ENCODE measurements at regions not wholly inside any gene's neighbourhood (a gene's known extent, or its start where the extent isn't known, plus 50 kb on each side); places are given as distances from the start of the nearest gene placed in this dataset.
"Not testable (repeated sequence)": the region's sequence is repeated elsewhere in the genome, so short reads cannot be mapped to it uniquely, and the experiment has no call there.

DNA sequence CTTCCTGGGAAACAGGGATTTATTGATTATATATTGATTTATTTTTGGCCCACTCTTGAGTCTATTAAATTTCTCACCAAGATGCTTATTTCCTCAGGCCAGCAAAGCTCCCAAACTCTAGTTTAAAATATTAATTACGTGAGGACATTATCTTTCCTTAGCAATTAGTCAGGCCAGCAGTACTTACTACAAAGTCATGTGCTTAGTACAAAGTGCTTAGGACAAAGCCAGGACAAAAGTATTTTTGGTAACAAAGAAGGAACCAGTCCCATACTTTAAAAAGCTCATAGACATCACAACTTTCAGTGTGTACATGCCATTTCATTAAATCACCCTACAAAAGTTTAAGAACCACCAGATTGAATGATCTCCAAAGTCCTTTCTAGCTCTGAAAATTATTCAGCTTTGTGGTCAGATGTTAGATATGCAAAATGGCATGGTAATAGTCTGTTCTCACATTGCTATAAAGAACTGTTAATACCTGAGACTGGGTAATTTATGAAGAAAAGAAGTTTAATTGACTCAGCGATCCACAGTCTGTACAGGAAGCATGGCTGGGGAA, 94.7 kb upstream of the PWP1 start:
- no peak for DNase-seq (ENCODE audit: low spot score)

- no peak for DNase-seq (ENCODE audit: low spot score)
Measured at GRCh38 chr12:107593713-107594381, 91.8 kb upstream of the PWP1 start.

GRCh38 chr12:107594995-107595394, 90.6 kb upstream of the PWP1 start:
- DNase-seq (ENCODE audit: low spot score): no peak

DNA sequence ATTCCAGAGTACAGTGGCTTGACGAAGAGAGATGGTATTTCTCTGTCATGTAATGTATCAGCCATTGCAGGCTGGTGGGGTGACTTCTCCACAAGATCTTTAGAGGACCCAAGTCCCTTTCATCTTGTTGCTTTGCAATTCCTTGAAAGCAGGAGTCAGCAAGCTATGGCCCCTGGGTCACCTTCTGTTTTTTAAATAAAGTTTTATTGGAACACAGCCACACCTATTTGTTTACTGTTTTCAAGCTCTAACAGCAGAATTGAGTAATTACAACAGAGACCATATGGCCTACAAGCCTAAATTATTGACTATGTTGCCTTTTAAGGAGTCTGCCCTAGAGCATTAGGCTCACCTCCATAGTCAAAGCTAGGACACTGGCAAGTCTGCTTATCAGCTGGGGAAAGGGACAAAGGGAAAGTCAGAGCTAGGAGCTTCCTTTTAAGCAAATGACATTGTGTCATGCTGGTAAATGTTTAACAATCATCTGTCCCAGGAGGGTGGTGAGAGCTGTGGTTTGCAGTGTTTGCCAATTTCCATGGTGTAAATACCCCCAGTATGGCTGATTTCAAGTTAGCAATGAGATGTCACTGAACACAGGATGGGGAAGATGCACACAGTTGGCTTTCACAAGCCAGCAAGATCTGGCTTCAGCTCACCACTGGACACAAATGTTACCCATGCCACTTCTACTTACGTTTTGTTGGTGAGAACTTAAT, 87.7 kb upstream of the PWP1 start:
- no peak for DNase-seq (ENCODE audit: low spot score)

GRCh38 chr12:107598906-107599305, 86.7 kb upstream of the PWP1 start:
- DNase-seq (ENCODE audit: low spot score): no peak

DNA sequence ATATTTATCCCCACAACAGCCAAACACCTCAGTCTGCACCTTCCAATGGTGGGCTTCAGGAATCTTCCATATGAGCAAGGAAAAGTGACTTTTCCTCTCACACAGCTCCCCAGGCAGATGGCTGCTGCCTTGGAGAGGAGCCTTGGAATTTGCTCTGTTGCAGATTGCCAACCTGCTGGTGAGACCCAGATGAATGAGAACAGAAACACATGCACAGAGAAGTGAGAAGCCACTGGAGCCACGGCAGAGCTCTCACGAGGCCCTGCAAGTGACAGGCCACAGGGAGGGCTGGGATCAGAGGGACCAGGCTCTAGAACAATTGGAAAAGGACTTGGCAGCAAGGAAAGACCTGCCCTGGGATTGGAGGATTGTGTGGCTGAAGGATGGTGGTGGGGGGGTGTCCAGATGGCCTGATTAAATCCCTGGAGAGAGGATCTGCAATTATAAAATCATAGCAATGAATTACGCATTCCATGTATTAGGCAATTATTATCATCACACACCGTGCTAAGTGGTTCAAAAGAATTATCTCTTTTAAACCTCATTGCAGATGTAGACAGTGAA, 84.9 kb upstream of the PWP1 start:
- peak; percentile 42 for DNase-seq (ENCODE audit: low spot score)

DNA sequence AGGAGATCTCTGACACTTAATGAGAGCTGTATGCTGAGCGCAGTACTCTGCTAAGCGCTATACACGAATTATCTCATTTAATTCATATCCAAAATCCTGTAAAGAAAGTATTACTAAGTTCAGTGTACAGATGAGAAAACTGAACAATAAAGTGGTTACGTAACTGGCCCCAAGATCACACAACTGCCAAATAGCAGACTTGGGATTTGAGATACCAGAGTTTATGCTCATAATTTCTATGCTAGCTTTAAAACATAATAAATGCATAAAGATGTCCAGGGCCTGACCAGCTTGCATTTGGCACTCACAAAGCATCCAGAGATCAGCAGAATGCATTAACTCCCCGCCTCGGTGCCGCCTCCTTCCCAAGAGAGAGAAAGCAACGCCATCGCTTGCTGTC, 83.2 kb upstream of the PWP1 start:
- no peak for DNase-seq (ENCODE audit: low spot score)

- no peak for DNase-seq (ENCODE audit: low spot score)
Measured at GRCh38 chr12:107605293-107605692, 80.3 kb upstream of the PWP1 start.

DNA sequence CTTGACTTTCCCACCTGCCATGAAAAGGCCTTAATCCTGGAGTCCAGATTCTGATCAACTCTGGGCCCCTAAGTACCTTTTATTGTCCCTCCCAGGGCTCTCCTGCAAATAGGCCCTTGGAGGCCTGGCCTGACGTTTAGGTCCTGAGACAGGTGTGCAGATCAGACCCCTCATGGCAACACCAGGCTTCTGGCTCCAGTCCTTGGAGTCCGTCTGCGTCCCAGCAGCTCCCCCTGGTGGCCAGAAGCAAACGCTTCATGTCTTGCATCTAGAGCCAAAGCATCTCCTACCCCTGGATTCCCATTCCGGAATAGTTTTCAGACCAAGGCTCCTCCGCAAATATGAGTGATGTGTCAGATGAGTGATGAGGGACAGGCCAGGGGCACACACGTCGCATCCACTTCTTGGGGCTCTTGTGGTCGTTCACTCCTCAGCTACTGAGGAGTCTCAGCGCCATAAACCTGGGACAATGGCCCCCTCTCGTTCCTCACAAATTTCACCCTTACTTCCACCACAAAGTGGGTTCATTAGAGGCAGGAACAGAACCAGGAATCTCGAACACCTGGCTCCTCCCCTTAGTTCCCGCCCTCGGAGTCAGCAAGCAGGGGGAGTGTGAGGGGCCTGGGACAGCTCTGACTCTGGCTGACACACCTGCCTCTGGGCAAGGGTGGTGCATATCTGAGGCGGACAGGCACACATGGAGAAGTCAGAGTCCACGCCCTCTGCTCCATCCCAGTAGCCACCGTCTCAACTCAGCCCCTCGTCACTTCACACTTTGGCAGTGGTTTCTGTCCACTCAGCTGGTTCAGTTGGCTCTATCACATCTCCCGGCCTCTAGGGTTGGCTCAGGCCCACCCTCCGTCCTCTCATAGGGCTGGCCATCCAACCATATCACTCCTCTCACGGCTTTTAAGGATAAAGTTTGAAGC, 77.9 kb upstream of the PWP1 start:
- peak; percentile 86 for DNase-seq (ENCODE audit: low spot score)

GRCh38 chr12:107608779-107609178, 76.8 kb upstream of the PWP1 start:
- DNase-seq (ENCODE audit: low spot score): not testable (repeated sequence)

DNA sequence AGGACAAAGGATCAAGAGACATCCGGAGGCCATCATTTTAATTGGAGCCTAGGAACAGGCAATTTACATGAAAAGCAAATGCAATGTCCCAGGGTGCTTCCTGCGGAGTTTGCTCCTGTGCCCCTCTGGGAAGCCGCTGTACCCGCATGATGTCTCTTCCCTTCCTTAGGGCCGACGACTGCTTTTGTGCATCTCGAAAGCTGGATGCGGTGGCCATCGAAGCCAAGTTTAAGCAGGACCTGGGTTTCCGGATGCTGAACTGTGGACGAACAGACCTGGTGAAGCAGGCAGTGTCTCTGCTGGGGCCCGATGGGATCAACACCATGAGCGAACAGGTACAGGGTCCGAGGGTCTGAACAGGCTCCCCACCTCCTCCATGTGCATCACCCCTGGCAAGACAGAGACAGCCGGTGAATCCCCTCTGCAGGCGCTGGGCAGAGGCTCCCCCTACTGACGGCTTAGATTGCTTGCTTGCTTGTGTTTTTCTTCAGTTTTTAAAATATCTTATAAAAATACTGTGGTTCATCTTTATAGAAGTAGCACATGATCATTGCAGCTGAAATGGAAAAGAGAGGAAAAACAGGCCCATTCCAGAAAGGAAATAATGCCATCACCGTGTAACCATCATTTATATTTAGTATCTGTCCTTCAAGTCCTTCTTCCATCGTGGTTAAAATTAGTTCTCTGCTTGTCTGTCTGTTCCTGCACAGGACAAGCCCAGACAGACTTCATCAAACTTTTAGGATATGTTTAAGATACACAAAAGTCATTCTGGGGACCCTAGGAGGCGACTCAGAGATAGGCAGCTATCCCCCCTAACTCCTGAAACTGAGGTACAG, 75.4 kb upstream of the PWP1 start:
- DNase-seq (ENCODE audit: low spot score): peak; percentile 40

DNA sequence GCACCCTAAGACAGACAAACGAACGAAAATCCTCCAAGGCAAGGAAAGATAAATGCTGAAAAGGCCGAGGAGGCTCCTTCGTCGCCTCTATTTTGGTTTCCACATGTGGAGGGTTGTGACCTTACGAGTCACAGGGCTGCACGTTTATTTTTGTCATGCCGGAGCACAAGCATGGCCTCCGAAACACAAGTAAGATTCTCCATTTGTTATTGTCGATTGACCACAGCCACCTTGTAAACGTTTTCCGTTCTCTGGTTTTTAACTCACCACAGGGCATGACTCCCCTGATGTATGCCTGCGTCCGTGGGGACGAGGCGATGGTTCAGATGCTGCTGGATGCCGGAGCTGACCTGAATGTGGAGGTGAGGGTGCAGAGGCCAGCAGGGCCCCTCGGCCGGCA, 73.1 kb upstream of the PWP1 start:
- no peak for DNase-seq (ENCODE audit: low spot score)

DNA sequence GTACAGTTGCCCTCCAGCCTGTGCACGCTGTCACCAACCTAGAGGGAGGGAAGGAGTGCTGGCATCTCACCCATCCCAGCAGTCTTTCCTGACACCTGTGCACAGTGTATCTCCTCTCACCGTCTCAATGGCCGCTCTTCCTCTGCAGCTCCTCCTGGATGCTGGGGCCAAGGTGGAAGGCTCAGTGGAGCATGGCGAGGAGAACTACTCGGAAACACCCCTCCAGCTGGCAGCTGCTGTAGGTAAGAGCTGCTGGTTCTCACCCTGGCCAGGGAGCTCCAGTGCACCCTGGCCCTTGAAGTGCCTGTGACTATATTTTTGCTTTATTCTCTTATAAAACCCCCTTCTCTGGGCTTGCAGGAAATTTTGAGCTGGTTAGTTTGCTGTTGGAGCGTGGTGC, 68.7 kb upstream of the PWP1 start:
- no peak for DNase-seq (ENCODE audit: low spot score)

GRCh38 chr12:107618106-107618505, 67.5 kb upstream of the PWP1 start:
- DNase-seq (ENCODE audit: low spot score): no peak

GRCh38 chr12:107619831-107620230, 65.8 kb upstream of the PWP1 start:
- no peak for DNase-seq (ENCODE audit: low spot score)

DNA sequence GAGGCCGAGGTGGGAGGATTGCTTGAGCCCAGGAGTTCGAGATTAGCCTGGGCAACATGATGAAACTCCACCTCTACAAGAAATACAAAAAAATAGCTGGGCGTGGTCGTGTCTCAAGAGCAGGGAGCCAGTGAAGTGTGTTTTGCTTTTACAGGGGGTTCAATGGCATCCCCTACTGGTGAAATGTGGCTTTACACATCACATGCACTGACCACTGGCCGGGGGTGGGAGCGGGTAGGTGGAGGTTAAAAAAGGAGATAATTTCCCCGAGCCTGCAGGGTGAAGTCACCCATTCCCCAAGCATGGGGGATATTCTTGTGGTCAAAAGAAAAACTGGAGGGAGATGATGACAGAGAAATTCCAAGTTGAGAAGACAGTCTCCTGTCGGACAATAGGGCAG, 63.6 kb upstream of the PWP1 start:
- no peak for DNase-seq (ENCODE audit: low spot score)

DNA sequence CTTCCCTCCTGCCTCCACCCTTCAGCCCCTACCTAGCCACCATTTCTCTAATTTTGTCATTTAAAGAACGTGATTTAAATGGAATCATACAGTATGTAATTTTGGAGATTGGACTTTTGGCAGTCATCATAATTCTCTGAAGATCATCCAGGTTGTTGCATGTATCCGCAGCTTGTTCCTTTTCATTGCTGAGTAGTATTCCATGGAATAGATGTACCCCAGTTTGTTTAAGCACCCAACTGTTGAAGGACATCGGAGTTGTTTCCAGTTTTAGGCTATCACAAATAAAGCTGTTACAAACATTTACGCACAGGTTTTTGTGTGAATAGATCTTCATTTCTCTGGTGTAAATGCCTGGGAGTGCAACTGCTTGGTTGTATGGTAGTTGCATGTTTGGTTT, 61.1 kb upstream of the PWP1 start:
- DNase-seq (ENCODE audit: low spot score): no peak

DNA sequence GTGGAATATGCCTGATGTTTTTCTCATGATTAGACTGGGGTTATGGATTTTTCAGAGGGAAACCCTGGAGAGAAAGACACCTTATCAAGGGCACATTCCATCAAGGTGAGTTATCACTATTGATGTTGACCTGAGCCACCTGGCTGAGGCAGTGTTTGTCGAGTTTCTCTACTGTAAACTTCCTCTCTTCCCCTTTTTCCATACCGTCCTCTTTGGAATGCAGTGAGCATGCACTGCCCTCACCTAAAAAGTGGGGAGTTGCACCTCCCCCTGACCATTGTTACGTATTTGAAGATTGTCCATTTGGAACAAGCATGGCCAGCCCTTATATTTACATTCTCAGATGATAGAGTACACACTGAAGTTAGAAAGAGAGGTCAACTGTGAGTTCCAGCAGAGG, 53.9 kb upstream of the PWP1 start:
- no peak for DNase-seq (ENCODE audit: low spot score)

GRCh38 chr12:107632246-107632645, 53.4 kb upstream of the PWP1 start:
- no peak for DNase-seq (ENCODE audit: low spot score)

GRCh38 chr12:107634530-107634929, 51.1 kb upstream of the PWP1 start:
- no peak for DNase-seq (ENCODE audit: low spot score)

DNA sequence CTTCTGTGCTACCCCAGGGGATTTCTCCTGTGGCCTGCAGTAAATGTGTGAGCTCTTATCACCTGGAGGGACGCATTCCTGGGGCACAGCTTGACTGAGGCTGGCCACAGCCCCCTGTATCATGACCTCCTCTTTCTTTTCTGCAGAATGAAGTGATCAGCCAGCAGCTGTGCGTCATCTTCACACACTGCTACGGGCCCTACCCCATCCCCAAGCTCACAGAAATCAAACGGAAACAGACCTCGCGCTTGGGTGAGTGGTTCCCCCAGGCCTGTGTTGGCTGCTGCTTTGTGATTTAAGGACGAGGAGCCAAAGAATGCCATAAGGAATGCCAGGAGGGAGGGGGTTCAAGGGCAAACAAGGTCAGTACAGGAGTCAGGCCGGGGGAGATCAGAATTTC, 50.5 kb upstream of the PWP1 start:
- no peak for DNase-seq (ENCODE audit: low spot score)

Data from Ammon's horn (tissue), 1 donor.